AG20443 (cell line): ENCODE measurements at regions not wholly inside any gene's neighbourhood (a gene's known extent, or its start where the extent isn't known, plus 50 kb on each side); places are given as distances from the start of the nearest gene placed in this dataset.
"Not testable (repeated sequence)": the region's sequence is repeated elsewhere in the genome, so short reads cannot be mapped to it uniquely, and the experiment has no call there.

Experiments used
- DNase-seq: peaks from one replicate; pipeline ENCODE4 v3.0.0; 2012; ENCODE audit warnings: low spot score, mixed read lengths

DNA sequence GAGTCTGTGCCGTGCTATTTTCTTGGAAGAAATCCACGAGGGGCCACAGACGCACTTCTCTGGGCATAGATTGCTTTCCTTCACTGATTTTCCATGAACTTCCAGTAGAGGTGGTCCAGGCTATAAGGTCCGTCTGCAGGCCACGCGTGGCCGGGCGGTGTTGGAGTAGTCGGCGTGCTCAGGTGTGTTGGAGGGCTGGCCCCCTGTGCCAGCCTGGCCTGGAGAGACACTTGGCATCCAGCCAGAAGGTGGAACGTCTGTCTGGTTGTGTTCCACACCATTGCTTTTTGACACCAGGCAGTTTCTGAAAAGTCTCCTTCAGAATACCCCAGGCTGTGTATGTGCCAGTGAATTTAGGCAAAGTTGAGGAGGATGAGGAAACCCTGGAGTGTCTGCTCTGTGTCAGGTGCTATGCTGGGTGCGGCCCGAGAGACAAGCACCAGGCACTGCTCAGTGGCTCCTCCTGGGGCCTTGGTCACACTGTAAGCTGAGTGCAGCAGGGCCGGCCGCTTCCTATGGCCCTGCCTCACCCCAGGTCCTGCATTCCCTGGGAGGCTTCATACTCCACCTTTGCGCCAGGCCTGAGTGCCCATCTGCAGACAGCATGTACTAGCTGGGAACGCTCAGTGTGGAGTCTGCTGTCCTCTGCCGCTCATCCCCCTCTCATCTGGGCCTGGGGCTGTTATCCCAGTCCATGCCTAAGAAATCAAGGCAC, 52.1 kb upstream of the TAMM41 start:
- DNase-seq: no peak

DNA sequence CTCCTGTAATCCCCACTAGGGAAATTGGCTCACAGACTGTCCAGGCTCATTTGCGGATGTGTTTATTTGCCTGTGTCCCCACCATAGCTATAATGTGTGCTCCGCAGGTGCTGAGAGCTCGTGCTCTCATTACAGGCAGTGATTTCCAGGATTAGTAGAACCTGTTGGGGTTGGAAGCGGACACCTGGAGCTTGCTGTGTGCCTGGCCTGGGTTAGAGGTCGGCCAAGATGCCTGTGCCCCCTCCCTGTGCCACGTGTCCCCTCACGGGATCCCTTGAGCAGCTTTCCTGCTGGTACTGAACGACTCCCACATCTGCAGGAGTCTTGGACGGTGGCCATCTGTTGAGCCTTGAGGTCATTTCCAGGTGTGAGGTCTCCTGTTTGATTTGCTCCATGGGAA, 52.7 kb upstream of the TAMM41 start:
- not testable (repeated sequence) for DNase-seq

DNA sequence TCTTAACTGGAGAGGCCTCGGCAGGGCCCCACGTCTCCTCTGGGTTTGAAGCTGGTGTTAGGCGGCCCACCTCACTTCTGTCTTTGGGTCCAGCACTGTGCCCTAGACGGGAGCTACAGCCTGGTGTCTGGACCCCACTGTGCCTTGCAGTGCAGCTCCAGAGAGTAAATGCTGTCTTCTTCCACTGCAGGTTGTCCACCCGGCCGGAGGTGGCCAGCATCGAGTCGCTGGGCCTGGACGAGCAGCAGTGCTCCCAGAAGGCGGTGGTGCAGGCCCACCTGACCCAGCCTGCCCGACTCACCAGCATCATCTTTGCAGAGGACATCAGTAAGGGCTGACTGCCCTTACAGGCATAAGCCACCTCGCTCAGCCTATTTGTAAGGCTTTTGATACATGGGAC, 53.1 kb upstream of the TAMM41 start:
- no peak for DNase-seq

DNA sequence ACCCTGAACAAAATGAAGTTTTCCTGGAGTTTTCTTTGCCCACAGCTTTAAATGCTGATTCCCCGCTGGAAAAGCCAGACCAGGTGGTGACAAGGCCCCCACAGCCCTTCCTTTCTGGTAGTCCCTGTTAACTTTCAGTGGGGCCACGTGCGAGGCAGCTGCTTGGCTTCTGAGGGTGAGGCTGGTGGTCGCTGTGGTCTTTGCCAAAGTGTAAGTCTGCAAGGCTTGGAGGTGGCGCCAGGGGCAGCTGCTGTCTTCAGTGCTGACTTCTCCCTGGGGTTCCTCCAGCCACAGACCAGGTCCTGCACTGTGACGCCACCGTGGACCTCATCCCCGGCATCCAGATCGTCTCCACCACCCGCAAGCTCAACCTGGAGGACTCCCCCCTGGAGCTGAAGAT, 54.1 kb upstream of the TAMM41 start:
- no peak for DNase-seq

DNA sequence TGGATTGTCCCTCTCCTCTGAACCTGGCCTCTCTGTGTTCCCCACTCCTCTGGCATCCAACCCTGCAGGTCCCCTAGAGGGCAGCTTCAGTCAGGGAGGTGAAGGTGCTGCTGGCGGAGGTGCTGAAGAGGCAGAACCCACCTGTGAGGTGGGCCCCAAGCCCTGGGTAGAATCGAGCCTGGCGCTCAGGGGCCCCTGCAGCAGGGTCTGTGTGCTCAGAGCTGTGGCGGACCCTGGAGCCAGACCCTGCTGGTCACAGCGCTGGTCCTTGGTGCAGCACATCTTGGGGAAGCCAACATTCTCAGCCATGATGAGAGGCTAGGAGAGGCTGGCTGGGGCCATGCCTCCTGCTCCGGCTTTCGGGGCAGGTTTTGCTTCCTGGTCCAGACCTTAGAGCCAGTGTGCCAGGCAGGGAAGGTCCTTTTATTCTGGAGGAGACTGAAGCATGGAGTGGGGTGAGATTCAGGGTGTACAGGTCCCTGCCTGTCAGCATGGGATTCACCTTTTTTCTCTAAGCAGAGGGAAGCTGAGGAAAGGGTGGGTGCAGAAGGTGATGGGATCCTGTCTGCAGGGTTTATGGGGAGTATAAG, 54.7 kb upstream of the TAMM41 start:
- DNase-seq: no peak

DNA sequence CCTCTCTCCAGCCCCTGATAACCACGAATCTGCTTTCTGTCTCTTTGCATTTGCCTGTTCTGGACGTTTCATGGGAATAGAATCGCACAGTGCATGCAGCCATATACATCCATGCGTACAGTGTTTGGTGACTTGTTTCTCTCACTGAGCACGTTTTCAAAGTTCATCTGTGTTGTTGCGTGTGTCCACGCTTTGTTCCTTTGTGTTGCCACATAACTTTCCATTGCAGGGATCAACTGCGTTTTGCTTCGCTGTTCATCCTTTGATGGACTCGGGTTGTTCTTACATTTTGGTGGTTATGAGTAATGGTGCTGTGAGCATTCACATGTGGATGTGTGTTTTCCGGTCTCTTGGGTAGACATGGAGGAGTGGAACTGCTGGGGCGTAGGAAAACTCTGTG, 56.4 kb upstream of the TAMM41 start:
- DNase-seq: no peak

DNA sequence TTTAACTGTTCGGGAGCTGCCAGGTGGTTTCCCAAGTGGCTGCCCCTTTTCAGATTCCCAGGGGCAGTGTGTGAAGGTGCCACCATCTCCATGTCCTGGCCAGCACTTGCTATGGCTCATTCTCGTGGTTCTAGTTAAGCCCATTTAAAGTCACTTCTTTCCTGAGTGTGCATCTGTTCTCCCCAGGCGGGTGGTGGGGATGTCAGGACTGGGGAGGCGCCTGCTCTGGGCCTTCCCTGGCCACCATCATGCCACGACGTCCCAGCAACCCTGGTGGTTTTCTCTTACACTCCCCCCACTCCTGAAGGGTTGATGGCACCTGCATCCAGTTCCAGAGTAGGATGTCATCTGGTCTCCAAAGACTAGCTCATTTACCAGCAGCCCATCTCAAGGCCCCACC, 56.8 kb upstream of the TAMM41 start:
- DNase-seq: no peak

DNA sequence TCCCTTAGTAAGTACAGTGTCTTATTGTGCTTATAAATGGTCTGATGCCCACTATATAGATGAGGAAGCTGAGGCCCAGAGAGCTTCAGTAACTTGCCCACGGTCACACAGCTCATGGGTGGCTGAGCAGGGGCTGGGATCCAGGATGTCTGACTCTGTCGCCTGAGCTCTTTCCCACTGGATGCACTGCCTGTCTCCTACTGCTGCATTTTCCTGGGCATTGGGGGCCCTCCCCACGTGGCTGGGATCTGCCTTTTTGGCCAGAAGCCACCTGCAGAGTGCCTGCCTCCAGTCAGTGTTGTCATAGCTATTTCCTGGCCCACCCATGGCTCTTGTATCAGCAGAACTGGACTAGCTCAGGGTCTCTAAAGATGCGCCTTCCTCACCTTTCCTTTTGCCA, 57.5 kb upstream of the TAMM41 start:
- DNase-seq: no peak

DNA sequence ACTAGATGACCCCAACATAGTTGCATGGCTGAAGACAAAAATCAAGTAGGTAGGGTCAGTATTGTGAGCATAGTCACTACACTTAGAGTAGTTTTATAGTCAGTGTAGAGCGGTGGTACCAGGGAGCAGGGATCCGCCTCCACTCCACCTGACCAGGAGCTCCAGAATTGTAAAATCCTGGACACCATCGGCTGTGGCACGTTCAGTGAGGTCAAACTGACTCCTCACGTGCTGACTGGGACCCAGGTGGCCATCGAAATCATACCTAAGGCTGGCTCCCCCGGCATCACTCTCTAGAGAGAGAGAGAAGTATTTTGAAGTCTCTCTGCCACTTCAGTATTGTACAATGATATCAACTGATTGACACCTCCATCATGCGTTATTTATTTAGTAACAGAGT, 59.7 kb upstream of the TAMM41 start:
- DNase-seq: no peak

DNA sequence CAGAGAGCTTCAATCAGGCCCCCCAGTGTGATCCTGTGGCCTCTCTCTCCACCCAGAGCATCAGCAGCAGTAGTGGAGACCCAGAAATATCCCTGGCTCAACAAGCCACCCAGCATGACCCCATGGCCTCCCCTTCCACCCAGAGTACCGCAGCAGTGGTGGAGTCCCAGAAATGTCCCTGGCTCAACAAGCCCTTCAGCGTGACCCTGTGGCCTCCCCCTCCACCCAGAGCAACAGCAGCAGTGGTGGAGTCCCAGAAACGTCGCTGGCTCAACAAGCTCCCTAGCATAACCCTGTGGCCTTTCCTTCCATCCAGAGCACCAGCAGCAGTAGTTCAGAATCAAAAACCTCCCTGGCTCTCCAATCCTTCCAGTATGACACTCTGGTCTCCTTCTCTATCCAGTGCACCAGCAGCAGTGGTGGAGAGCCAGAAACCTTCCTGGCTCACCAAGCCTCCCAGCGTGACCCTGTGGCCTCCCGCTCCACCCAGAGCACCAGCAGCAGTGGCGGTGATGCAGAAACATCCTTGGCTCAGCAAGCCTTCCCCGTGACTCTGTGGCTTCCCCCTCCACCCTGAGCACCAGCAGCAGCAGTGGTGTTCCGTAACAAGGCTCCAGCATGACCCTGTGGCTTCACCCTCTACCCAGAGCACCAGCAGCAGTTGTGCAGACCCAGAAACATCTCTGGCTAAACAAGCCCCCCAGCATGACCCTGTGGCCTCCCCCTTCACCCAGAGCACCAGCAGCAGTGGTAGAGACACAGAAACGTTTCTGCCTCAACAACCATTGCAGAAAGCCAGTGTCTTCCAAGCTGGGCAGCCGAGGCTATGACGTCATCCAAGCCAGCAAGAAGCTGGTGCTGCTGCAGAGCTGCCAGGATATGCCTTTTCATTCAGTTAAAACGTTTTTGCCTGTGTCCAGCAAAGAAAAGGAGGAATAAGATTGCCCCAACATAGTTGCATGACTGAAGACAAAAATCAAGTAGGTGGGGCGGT, 61.3 kb upstream of the TAMM41 start:
- peak; percentile 33 for DNase-seq

DNA sequence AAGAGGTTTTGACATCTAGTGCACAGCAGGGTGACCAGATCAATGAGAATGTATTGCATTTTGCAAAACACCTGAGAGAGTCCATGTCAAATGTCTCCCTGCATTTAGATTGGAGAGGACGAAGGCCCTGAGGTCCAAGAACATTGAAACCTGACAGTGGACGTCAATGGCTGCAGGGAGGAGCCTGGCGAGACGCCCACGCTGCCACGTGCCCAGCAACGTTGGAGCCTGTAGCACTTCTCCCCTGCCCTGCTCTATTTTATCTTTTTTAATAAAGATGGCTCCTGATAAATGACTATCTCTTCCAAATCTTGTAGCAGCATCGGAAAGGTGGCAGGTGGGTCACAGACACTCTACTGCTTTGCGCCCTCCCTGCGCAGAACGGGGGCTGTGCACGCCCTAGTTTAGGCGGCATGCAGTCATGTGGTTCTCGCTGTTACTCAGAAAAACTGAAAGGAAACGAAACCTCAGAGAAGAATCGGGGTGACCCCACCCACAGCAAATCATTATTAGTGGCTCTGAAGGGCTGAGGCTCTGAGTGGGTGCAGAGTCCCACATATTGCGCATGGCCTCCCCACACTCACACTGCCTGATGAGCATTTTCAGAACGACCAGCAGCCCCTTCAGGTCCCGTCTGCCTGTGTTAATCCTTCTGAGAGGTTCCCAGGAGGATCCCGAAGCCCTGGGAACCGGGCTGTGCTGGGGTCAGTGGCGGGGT, 62.5 kb upstream of the TAMM41 start:
- DNase-seq: no peak

DNA sequence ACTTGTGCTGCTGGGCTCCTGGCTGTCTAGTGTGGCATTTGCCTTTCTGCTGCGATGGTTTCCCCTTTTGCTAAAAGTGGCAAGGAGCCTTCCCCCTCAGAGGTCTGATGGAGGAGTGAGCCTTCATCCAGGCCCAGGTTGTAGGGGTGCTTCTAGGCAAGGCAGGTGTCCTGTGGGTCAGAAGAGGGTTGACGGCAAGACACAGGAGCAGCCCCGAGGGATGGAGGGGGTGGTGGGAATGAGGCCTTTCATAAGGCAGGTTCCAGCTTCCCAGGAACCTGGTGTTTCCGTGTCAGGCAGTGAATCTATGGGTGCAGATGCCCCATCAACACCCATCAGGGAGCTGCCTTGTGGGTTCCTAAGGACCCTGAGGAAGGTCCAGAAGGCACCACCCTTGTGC, 63.0 kb upstream of the TAMM41 start:
- no peak for DNase-seq

DNA sequence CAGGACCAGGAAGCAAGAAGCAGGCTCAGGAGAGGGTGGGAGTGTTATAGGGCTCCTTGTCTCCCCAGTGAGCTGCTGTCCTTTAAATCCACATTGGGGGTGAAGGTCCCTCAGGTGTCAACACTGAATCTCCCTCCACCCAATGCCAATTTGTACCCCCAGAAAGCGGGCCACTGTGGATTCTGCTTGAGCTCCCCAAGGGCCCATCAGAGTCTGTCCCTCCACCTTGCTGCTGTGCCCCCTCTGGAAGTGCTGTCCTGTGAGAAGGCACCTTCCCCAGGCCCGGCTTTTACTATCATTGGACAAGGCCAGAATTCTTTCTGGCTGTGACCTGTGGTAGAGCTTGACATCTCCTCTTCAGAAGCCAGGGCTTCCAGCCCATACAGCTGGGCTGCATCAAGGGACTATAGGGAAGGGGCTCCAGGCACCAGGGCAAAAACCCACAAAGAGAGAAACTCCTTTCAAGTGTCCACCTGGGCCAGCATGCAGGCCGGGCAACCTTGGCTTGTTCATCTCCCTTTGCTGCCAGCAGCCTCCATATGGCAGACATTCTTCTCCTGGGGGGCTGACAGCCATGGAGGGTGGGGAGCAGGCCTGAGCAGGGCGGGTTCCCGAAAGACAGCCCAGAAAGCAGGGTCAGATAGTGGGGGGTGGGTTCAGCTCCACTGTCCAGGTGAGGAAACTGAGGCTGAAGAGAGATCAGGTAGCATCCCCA, 63.7 kb upstream of the TAMM41 start:
- DNase-seq: not testable (repeated sequence)

DNA sequence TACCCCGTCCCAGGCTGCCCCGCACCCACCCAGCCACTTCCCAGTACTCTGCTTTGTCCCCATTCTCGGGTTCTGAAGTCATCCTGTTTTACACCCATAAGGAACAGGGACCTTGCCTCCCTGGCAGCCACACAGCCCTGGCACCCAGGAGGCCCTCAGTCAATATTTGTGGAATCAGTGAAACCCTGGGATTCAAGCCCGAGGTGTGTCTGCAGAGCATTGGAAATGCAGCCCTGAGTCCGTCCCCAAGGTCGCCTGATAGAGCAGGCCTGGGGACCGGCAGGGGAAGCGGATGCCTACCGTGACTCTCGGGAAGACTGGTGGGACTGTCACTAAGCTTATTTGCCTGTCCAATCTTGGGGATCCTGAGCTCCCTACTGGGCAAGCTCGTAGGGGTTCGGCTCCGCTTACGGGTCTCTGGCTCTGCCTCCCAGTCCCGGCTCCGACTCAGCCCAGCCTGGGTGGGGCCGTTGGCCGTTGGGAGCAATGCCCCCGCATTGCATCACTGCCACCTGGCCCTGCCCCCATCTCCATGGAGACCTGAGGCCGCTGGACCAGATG, 64.4 kb upstream of the TAMM41 start:
- peak; percentile 75 for DNase-seq

DNA sequence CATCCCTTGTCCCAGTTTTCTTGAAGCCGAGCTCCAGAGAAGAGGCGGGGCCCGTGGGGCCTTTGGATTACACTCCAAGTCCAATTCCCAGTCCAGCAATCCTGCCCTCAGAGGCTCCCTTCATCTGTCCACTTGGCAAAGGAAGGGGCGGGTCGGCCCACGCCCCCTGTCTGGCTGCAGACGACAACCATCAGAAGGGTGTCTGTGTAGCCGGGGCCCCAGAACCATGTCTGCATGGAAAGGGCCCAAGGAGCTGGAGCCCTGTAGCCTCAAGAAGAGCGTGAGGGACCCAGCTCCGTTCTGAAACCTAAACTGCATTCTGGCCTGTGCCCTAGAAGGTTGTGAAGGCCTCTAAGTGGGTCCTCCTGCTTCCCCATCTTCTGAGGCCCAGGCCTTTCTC, 65.2 kb upstream of the TAMM41 start:
- DNase-seq: not testable (repeated sequence)

DNA sequence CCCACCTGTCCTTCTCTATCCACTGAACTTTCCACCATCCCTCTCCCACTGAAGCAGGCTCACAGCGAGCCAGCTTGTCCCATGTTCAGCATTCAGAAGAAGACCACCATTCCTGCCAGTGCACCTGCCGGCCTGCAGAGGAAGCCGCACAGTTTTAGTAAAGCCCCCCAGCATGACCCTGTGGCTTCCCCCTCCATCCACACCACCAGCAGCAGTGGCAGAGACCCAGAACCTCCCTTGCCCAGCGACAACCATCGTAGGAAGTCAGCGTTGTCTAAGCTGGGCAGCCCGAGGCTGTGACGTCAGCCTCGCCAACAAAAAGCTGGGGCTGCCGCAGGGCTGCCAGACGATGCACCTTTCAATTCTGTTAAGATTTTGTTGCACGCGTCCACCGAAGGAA, 66.6 kb upstream of the TAMM41 start:
- DNase-seq: no peak

DNA sequence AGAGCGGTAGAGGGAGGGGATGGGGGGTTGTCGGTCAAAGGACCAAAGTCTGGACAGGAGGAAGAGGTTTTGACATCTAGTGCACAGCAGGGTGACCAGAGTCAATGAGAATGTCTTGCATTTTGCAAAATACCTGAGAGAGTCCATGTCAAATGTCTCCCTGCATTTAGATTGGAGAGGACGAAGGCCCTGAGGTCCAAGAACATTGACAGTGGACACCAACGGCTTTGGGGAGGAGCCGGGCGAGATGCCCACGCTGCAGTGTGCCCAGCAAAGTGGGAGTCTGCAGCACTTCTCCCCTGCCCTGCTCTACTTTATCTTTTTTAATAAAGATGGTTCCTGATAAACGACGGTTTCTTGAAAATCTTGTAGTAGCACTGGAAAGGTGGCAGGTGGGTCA, 67.4 kb upstream of the TAMM41 start:
- DNase-seq: no peak

DNA sequence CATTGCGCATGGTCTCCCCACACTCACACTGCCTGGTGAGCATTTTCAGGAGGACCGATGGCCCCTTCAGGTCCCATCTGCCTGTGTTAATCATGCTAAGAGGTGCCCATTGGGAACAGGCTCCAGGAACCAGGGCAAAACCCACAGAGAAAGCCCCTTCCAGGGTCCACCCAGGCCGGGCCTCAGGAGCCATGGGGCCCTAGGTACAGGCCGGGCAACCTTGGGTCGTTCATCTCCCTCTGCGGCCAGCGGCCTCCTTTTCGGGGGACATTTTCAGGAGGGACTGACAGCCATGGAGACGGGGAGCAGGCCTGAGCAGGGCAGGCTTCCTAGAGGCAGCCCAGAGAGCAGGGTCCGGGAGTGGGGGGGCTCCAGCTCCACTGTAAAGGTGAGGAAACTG, 68.0 kb upstream of the TAMM41 start:
- DNase-seq: no peak

DNA sequence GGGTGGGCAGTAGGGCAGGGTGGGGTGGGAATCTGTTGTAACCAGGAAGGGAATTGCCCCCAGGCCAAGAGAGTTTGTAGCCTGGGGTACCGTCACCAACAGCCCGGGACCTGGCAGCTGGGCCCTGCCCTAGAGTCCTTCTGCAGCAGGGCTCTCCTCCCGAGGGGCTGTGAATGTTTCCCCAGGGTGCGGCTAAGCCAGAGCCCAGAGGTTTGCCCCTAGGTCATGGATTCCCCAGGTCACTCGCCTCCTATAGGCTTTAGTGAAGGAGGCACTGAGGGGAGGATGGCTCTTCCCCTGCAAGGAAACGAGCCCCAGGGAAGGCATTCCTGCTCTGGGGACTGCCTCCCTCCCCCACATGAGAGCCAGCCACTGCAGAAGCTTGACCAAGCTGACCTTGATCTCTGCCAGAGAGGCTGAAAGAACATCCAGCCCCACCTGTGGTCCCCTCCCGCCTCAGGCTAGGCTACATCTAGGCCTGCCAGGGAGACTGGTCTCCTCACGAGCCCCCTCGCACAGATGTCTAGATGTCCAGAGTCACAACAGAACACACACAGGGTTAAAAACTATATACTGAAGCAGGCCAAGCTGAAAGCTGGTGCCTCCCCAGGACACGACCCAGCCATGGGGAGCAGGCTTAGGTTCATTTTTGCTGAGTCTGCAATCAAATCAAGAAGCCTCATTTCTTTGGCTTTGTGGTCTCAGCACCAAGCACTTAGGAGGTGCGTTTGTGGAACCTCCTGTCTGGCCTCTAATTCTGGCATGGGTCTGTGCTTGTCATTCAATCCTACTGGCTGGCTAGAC, 69.1 kb upstream of the TAMM41 start:
- DNase-seq: no peak

DNA sequence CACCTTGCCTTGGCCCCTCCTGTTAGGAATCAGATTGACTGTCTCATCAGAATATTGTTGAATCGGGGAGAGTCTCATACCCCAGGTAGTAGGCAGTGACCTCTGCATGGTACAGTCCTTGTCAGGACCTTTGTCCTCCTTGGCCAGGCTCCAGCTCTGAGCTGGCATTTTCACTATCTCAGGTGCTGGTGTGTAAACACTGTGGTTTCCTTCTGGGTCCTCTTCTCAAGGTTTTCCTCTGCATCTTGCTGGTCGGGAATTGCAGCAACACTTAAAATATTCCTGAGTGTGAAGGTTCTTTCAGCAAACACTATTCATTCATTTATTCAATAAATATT, 69.7 kb upstream of the TAMM41 start:
- not testable (repeated sequence) for DNase-seq

DNA sequence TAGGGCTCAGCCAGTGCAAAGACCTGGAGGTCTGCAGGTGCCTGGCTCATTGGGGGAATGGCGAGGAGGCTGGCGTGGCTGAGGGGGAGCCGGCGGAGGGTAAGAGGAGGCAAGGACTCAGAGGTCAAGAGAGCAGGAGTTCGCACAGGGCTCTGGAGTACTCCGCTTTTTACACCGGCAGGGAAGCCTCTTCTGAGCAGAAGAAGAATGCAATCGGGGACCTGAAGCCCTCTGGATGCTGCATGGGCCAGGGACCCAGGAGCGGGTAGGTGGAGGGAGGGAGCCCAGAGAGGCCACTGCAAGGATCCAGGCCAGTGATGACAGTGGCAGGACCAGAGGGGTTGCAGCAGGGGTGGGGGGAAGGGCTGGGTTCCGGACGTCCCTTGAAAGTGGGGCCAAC, 70.4 kb upstream of the TAMM41 start:
- no peak for DNase-seq
